PC-9 (cell line): ENCODE measurements at regions not wholly inside any gene's neighbourhood (a gene's known extent, or its start where the extent isn't known, plus 50 kb on each side); places are given as distances from the start of the nearest gene placed in this dataset.
A peak's percentile ranks its signal among the peaks of the same experiment; 100 is the strongest.

Experiments
- EZH2 ChIP-seq: fragments of 200-600 bp; sonication (generic); IDR thresholded peaks from 2 replicates; pipeline ENCODE4 v1.8.0; 2017; ENCODE audit warnings: antibody characterized with exemption, low read depth
- TF ChIP-seq, protein P1 (sequence below): fragments of 200-600 bp; sonication (generic); conservative IDR thresholded peaks from 2 replicates; pipeline ENCODE4 v1.6.1; 2017; ENCODE audit warnings: mixed run types, antibody characterized with exemption, mild to moderate bottlenecking, moderate library complexity

- TF ChIP-seq, protein P1, sequence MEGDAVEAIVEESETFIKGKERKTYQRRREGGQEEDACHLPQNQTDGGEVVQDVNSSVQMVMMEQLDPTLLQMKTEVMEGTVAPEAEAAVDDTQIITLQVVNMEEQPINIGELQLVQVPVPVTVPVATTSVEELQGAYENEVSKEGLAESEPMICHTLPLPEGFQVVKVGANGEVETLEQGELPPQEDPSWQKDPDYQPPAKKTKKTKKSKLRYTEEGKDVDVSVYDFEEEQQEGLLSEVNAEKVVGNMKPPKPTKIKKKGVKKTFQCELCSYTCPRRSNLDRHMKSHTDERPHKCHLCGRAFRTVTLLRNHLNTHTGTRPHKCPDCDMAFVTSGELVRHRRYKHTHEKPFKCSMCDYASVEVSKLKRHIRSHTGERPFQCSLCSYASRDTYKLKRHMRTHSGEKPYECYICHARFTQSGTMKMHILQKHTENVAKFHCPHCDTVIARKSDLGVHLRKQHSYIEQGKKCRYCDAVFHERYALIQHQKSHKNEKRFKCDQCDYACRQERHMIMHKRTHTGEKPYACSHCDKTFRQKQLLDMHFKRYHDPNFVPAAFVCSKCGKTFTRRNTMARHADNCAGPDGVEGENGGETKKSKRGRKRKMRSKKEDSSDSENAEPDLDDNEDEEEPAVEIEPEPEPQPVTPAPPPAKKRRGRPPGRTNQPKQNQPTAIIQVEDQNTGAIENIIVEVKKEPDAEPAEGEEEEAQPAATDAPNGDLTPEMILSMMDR: peak; percentile 64
- no peak for TF ChIP-seq EZH2
These were observed 87.7 kb upstream of the PRKCQ start for GRCh38 chr10:6667679-6668270.
